ENCODE measurements at regions not wholly inside any gene's neighbourhood (a gene's known extent, or its start where the extent isn't known, plus 50 kb on each side); places are given as distances from the start of the nearest gene placed in this dataset.
A peak's percentile ranks its signal among the peaks of the same experiment; 100 is the strongest.

- Histone ChIP-seq H4K5ac (ENCODE audit: insufficient read length, low read depth, low read length) (no peak overlapping the region), H3K4ac (ENCODE audit: low read depth, low read length) (no peak overlapping the region), H2BK5ac (ENCODE audit: insufficient read length, low read length) (no peak overlapping the region), H2AK5ac (ENCODE audit: insufficient read length, low read length) (no peak overlapping the region), H3K4me2 (ENCODE audit: insufficient read depth, insufficient read length, low read length) (no peak overlapping the region), H3K4me1 (ENCODE audit: insufficient read depth, low read length) (no peaks in the 10 kb centered on the region), H2AFZ (ENCODE audit: low read length) (no peak overlapping the region), H3K14ac (ENCODE audit: insufficient read depth, low read length) (peak overlapping the region; percentile 12; the same call in 1 of the 2 replicates), H3K79me1 (ENCODE audit: insufficient read depth, low read depth, low read length, poor library complexity, severe bottlenecking) (no peaks in the 10 kb centered on the region), H3T11ph (ENCODE audit: low read length) (no peak overlapping the region), H3K56ac (ENCODE audit: insufficient read length, low read depth, low read length) (no peak overlapping the region), H4K91ac (ENCODE audit: insufficient read length, low read depth, low read length) (no peak overlapping the region), H2BK120ac (ENCODE audit: low read depth, low read length, poor library complexity, severe bottlenecking) (no peak overlapping the region), H3K27me3 (ENCODE audit: insufficient read depth, low read length) (no peaks in the 10 kb centered on the region), H3K9ac (ENCODE audit: extremely low read depth, insufficient read length, low read length) (no peak overlapping the region), H3K79me2 (ENCODE audit: insufficient read depth, low read length) (no peaks in the 10 kb centered on the region), H4K8ac (replicated peaks; ENCODE audit: insufficient read length, low read depth, low read length) (no peak overlapping the region), H3K23ac (ENCODE audit: insufficient read length, low read depth, low read length) (no peak overlapping the region), H2BK12ac (ENCODE audit: insufficient read length, low read depth, low read length) (no peak overlapping the region), H4K20me1 (ENCODE audit: control insufficient read depth, insufficient read depth, insufficient read length) (no peaks in the 10 kb centered on the region), H3K27ac (ENCODE audit: insufficient read length, low read depth, low read length) (no peak overlapping the region), H3K9me3 (ENCODE audit: control insufficient read depth, low read depth, low read length) (no peaks in the 10 kb centered on the region), H2BK15ac (ENCODE audit: low read depth, low read length) (no peak overlapping the region), H3K18ac (ENCODE audit: insufficient read length, low read depth, low read length) (no peak overlapping the region), H3K23me2 (ENCODE audit: insufficient read length, low read depth, low read length, poor library complexity, severe bottlenecking) (no peaks in the 10 kb centered on the region), H2BK20ac (ENCODE audit: low read depth, low read length, poor library complexity, severe bottlenecking) (no peak overlapping the region)
- Mint-ChIP-seq H3K36me3 (ENCODE audit: insufficient read depth in 1 of 3, low read depth in 3 of 3) (no peaks in the 10 kb centered on the region), H3K27ac (no peak overlapping the region), H3K4me3 (no peak overlapping the region), H3K4me1 (peaks cover 6 to 18% of the 10 kb centered on the region in 2 experiments), H3K27me3 (ENCODE audit: low read depth) (no peaks in the 10 kb centered on the region; the same call in 1 of the 2 replicates), H3K9me3 (no peaks in the 10 kb centered on the region)
- no CpG with 5 or more reads among the region's 11 CpGs for WGBS (ENCODE audit: extremely low coverage, insufficient read length, low lambda C conversion rate)
- TF ChIP-seq, protein P1, sequence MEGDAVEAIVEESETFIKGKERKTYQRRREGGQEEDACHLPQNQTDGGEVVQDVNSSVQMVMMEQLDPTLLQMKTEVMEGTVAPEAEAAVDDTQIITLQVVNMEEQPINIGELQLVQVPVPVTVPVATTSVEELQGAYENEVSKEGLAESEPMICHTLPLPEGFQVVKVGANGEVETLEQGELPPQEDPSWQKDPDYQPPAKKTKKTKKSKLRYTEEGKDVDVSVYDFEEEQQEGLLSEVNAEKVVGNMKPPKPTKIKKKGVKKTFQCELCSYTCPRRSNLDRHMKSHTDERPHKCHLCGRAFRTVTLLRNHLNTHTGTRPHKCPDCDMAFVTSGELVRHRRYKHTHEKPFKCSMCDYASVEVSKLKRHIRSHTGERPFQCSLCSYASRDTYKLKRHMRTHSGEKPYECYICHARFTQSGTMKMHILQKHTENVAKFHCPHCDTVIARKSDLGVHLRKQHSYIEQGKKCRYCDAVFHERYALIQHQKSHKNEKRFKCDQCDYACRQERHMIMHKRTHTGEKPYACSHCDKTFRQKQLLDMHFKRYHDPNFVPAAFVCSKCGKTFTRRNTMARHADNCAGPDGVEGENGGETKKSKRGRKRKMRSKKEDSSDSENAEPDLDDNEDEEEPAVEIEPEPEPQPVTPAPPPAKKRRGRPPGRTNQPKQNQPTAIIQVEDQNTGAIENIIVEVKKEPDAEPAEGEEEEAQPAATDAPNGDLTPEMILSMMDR (conservative IDR thresholded peaks at IDR 0.05): no peak
- DNase-seq: no peak
These were observed 682.0 kb upstream of the ID2 start for GRCh38 chr2:7999683-8000476.

Measured in H9 (cell line).